ENCODE measurements at regions not wholly inside any gene's neighbourhood (a gene's known extent, or its start where the extent isn't known, plus 50 kb on each side); places are given as distances from the start of the nearest gene placed in this dataset.
"Not testable (repeated sequence)": the region's sequence is repeated elsewhere in the genome, so short reads cannot be mapped to it uniquely, and the experiment has no call there.

GRCh38 chr5:21482983-21483650 lies 1370.0 kb downstream of the CDH12 start:
- DNase-seq (ENCODE audit: low spot score) = not testable (repeated sequence)

DNA sequence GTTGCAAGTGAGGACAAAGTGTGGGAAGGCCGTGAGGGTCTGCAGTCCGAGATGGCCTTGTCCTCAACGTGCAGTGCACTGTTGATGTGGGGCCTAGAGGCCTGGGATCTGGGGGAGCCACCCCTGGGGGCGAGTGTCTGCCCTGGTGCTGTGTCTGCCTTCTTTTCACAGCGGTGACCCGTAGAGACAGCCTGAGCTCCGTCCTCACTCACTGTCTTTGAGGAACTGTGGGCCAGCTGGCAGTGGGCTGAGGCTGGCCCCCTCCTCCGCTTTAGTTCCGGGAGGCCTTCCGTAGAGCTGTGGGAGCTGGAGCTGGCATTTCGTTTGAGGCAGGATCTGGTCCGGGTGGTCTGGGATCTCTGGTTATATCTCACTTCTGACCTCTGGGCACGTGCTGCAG lies 1370.6 kb downstream of the CDH12 start:
- not testable (repeated sequence) for DNase-seq (ENCODE audit: low spot score)

- not testable (repeated sequence) for DNase-seq (ENCODE audit: low spot score)
Observed at GRCh38 chr5:21481320-21482270, 1371.5 kb downstream of the CDH12 start.

DNA sequence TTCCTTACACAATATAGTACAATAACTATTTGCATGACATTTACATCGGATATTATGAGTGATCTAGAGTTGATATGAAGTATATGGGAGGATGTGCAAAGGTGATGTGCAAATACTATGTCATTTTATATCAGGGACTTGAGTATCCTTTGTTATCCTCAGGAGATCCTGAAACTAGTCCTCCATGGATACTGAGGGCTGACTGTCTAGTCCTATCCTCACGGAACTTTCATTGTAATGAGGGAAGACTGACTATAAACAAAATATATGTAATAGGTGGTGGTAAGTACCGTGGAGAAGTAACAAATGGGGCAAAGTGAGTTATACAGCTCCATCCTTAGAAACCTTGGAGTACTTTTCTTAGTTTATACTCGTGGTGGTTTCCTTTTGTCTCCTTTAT lies 1373.1 kb downstream of the CDH12 start:
- DNase-seq (ENCODE audit: low spot score) = peak; percentile 1

- not testable (repeated sequence) for DNase-seq (ENCODE audit: low spot score)
Observed at GRCh38 chr5:21473981-21474380, 1379.2 kb downstream of the CDH12 start.

GRCh38 chr5:21473436-21473835 lies 1379.7 kb downstream of the CDH12 start:
- not testable (repeated sequence) for DNase-seq (ENCODE audit: low spot score)

DNA sequence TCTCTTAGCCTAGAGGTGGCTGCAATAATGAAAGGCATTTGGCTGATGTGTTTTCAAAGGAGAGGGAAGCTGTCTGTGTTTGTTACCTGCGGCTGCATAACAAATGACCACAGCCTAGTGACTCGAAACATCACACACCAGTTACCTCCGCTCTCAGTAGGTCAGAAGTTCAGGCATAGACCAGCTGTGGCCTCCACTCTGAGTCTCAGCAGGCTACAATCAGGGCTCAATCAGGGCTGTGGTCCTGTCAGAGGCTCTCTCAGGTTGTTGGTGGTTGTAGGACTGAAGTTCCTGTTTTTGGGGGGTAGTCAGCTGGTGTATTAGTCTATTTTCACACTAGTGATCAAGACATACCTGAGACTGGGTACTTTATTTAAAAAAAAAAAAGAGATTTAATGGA lies 1381.5 kb downstream of the CDH12 start:
- not testable (repeated sequence) for DNase-seq (ENCODE audit: low spot score)

GRCh38 chr5:21469523-21470101 lies 1383.5 kb downstream of the CDH12 start:
- DNase-seq (ENCODE audit: low spot score) = peak; percentile 10

DNA sequence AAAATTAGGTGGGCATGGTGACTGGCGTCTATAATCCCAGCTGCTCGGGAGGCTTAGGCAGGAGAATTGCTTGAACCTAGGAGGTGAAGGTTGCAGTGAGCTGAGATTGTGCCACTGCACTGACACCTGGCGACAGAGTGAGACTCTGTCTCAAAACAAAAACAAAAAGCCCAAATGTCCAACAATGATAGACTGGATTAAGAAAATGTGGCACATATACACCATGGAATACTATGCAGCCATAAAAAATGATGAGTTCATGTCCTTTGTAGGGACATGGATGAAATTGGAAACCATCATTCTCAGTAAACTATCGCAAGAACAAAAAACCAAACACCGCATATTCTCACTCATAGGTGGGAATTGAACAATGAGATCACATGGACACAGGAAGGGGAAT lies 1385.6 kb downstream of the CDH12 start:
- DNase-seq (ENCODE audit: low spot score) = not testable (repeated sequence)

DNA sequence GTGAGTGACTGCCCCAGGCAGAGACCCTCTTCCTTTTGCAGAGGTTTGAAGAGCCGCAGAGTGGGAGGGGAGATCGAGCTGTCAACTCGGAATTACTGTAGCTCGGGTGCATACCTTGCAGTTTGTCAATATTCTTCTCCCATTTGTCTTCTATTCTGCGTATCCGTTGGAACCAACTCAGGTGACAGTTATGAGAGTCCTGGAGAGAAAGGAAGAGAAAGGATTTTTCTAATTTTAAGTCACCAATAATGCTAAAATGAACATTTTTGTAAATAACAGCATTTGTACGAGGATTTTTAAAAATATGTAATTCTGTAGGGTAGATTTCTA lies 1393.4 kb downstream of the CDH12 start:
- not testable (repeated sequence) for DNase-seq (ENCODE audit: low spot score)

- peak; percentile 1 for DNase-seq (ENCODE audit: low spot score)
Observed at GRCh38 chr5:21452449-21452848, 1400.7 kb downstream of the CDH12 start.

DNA sequence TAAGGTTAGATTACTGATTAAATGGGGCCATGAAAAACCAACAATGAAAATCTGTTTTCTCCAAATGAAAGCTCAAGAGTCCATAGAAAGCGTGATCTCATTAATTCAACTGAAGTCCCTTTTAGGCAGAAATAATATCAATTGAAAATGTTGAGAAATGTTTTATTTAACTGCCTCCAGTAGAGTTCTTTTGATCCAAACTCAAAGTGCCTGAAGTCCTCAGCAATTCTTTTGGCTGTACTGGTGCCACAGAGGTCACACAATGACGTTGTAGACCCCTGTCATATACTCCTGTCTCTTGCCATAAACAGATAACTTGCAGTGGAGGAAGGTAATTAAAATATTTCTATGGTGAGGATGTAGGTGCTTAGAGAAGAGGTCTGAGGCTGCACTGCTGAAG lies 1420.5 kb downstream of the CDH12 start:
- DNase-seq (ENCODE audit: low spot score) = no peak

DNA sequence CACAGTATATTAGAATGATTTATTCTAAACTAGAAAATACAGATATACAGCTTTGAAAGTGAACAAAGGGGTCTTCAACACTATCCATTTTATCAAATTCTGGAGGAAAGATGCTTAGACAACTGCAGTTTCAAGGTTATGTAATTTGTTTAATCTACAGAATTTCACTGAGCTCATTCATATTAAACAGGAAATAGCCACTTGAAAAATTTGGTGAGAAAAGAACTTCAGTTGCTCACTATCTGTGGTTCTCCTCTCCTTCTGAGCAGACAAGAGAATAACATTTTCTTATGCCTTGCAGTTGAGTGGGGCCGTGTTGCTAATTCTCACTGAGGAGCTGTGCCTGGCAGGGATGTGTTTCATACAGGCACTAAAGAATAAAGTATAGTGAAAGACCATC lies 1428.2 kb downstream of the CDH12 start:
- no peak for DNase-seq (ENCODE audit: low spot score)

DNA sequence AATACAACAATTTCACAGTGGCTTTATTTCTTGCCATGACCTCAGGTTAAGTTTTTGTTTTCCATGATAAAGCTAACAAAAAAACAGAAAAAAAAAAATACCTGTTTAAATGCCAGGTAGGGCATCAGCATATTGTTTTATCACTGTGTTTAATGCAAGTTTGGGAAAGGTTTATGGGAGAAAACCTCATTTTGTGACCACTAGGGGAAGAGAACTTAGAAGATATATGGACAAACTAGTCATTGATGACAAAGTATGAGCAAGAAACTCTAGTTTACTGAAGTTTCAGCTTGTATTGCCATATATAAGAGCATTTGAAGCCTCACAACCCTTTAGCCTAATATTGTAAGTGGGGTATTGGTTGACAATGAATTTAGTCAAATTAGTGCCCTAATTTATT lies 1431.4 kb upstream of the CDH18 start:
- DNase-seq (ENCODE audit: low spot score) = no peak

DNA sequence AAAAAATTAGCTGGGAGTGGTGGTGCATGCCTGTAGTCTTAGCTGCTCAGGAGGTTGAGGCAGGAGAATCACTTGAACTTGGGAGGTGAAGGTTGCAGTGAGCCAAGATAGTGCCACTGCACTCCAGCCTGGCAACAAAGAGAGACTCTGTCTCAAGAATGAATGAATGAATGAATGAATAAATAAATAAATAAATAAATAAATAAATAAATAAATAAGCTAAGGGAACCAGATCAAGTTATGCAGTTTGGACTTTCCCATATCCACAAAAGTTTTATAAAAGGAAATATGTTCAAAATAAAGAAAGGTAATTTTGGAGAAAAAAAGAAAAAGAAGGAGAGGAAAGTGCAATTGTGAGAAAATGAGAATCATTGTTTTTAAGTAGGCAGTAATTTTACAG lies 1414.1 kb upstream of the CDH18 start:
- DNase-seq (ENCODE audit: low spot score) = not testable (repeated sequence)

DNA sequence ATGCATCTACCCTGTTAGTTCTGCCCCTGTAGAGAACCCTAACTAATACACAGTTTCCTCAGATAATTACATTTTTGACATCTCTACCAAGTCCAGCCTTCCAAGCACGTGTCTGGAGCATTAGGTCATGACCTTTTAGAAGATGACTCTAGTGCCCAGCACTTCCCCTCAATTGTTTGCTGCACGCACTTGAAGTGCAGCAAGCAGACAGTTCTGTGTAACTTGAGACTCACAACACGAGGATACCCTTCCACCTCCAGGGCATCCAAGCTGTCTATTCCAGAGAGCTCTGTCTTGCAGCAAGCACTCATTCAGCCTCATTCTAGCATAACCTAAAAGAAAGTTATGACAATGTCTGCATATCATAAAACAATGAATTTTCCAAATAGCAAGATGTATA lies 1410.5 kb upstream of the CDH18 start:
- no peak for DNase-seq (ENCODE audit: low spot score)

DNA sequence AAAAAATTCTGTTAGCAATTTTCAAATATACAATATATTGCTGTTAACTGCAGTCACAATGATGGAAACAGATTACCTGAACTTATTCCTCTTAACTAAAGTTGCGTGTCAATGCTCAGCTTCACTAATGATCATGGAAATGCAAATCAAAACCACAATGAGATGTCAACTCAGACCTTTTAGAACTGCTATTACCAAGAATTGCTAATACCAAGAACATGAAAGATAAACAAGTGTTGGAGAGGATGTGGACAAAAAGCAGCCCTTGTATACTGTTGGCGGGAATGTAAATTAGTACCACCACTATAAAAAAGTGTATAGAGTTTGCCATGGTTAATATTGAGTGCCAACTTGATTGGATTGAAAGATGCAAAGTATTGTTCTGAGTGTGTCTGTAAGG lies 1409.7 kb upstream of the CDH18 start:
- no peak for DNase-seq (ENCODE audit: low spot score)

- no peak for DNase-seq (ENCODE audit: low spot score)
Observed at GRCh38 chr5:21391506-21391905, 1403.5 kb upstream of the CDH18 start.

GRCh38 chr5:21360754-21361153 lies 1372.8 kb upstream of the CDH18 start:
- not testable (repeated sequence) for DNase-seq (ENCODE audit: low spot score)

DNA sequence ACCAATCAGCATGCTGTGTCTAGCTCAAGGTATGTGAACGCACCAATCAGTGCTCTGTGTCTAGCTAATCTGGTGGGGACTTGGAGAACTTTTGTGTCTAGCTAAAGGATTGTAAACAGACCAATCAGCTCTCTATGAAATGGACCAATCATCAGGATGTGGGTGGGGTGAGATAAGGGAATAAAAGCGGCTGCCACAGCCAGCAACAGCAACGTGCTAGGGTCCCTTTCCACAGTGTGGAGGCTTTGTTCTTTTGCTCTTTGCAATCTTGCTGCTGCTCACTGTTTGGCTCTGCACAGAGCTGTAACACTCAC lies 1353.9 kb upstream of the CDH18 start:
- not testable (repeated sequence) for DNase-seq (ENCODE audit: low spot score)

DNA sequence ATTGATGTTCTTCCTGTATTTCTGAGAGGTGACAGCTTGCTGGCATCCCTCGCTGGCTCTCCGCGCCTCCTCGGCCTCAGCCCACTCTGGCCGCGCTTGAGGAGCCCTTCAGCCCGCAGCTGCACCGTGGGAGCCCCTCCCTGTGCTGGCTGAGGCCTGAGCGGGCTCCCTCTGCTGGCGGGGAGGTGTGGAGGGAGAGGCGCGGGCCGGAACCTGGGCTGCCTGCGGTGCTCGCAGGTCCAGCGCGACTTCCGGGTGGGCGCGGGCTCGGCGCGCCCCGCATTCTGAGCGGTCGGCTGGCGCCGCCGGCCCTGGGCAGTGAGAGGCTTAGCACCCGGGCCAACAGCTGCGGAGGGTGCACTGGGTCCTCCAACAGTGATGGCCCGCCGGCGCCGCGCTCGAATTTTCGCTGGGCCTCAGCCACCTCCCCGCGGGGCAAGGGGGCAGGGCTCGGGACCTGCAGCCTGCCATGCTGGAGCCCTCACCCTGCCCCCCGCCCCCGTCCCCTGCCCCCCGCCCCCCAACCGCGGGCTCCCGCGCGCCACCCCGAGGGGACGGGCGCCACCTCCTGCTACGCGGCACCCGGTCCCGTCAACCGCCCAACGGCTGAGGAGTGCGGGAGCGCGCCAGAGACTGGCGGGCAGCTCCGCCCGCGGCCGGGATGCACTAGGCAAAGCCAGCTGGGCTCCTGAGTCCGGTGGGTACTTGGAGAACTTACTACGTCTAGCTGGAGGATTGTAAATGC lies 1353.4 kb upstream of the CDH18 start:
- DNase-seq (ENCODE audit: low spot score) = not testable (repeated sequence)

GRCh38 chr5:21340233-21340632 lies 1352.2 kb upstream of the CDH18 start:
- not testable (repeated sequence) for DNase-seq (ENCODE audit: low spot score)
